HG03378 (cell line): ENCODE measurements at regions not wholly inside any gene's neighbourhood (a gene's known extent, or its start where the extent isn't known, plus 50 kb on each side); places are given as distances from the start of the nearest gene placed in this dataset.
"Not testable (repeated sequence)": the region's sequence is repeated elsewhere in the genome, so short reads cannot be mapped to it uniquely, and the experiment has no call there.

Source experiments
- ATAC-seq: cut with Tn5 transposase; IDR thresholded peaks from one replicate; pipeline ENCODE4 v1.9.1; 2021; ENCODE audit warnings: mild to moderate bottlenecking, moderate library complexity; ENCODE audit not compliant: unreplicated experiment

- ATAC-seq = no peak
Measured at GRCh38 chr5:75951158-75951557, 132.0 kb upstream of the SV2C start.

- no peak for ATAC-seq
Measured at GRCh38 chr5:75948438-75948837, 134.7 kb upstream of the SV2C start.

DNA sequence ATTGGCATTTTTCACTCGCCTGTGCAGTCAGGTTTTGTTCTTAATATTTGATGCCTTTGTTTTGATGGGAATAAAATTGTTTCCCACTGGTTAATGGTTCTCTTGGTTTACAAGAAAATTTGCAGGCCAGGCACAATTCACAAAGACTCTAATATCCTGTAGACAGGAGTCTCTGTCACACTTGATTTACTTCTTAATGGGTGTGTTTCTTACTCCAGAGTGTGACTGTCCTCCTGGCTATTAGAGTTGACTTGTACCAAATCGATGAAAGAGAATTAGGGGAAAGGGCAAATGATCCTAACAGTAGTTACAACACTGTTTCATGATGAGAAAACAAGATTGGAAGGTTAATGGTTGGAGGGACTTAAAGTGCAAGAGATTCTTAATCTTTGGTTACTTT, 142.8 kb upstream of the SV2C start:
- ATAC-seq = no peak

DNA sequence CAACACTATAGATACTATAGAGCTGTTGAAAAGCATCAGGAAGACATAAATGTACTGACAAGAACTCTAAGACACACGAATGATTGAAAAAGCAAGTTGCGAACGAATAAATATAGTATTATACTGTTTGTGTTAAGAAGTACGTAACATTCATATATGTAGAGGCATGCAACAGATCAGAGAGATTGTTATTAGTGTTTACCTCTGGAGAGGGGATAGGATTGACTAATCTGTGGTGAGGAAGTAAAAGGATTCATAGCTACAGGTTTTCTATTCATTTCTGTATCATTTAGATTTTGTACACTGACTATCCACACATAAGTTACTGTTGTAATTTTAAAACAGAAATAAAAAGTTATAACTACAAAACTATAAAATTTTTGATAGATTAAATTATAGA, 147.6 kb upstream of the SV2C start:
- ATAC-seq = no peak

DNA sequence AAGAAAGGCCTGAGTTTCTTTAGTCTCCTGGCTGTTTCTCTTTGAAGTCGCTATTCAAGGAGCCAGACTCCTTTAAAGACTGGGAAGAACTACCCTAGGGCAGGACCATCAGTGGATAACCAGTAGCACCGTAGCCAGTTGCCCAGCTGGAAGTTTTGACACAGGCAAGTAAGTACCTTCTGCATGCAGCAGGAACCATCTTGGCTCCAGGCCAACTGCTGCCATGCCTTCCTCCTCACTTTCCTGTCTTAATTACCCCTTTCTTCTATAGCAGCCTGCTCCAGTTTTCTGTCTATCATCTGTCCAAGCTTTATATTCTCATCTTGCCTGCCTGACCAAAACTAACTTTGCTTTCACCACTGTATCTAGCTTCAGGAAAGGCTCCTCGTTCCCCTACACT, 149.7 kb upstream of the SV2C start:
- no peak for ATAC-seq

DNA sequence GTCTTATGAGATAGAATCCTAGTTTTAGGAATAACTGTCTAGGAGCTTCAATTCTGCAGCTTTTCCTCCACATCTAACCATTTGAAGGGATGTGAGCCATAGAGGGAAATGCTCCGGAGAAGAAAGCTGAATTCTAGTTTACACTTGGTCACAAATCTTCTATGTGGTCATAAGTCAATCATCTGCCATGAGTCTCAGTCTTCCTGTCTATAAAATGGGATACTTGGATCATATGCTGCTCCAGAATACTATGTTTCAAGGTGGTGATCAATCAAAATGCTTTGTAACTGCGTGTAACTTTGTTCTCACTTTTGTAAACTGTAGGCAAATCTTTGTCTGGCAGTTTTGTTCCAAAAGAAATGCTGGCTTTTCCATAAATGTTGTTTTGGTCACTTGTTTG, 152.0 kb upstream of the SV2C start:
- ATAC-seq = no peak

DNA sequence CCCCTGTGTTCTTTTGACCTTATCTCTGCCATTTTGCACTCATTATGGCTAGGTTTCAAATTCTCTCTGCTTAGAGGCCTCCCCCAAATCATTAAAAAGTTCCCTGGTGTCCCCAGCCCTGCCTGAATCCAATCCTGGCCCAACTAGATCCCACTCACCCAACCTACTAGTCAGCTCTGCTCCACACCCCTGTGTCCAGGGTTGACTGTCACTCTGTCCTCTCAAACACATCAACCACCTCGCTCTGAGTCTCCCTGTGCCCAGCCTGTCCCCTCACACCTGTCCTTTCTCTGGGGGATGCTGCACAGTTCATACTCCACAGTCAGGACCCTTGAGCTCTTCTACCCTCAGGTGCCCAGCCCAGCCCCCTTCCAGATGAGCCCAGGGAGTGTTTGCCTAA, 154.2 kb upstream of the SV2C start:
- no peak for ATAC-seq

DNA sequence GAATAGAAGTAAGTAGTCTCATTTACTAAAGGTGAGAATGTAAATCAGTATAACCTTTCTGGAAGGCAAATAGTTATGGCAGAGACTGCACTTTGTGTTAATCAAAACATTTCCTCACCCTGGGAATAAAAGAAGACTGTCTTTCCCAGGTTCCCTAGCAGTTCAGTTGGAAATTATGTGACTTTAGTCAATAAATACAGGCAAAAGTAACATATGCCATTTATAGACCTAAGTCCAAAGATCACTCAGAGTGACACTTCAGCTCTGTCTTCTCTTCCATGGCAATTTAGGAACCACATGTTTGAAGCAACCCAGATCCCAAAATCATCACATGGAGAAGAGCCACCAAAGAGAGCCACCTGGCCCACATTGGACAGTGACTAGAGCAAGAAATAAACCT, 160.7 kb upstream of the SV2C start:
- no peak for ATAC-seq

- no peak for ATAC-seq
Measured at GRCh38 chr5:75921011-75921410, 162.2 kb upstream of the SV2C start.

- ATAC-seq = no peak
Measured at GRCh38 chr5:75916144-75916543, 167.0 kb upstream of the SV2C start.

GRCh38 chr5:75909223-75909622, 174.0 kb upstream of the SV2C start:
- ATAC-seq = no peak

DNA sequence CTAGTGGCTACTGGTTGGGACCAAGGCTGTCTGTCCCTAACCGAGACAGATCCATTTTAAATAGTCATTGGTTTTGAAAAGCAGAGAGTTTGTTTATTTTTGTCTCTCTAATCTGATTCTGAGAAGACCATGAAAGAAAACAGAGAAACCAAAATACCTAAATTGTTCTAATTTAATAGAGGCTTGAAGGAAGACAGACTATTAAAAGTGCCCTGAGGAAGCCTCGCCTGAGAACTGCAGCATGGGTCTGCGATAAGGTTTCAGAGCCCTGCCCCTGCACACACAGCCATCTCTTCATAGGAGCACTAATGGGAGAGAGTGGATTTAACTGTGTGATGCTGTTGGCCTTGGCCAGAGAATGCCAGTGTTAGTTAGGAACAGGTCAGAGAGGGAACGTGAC, 175.5 kb upstream of the SV2C start:
- ATAC-seq = no peak

DNA sequence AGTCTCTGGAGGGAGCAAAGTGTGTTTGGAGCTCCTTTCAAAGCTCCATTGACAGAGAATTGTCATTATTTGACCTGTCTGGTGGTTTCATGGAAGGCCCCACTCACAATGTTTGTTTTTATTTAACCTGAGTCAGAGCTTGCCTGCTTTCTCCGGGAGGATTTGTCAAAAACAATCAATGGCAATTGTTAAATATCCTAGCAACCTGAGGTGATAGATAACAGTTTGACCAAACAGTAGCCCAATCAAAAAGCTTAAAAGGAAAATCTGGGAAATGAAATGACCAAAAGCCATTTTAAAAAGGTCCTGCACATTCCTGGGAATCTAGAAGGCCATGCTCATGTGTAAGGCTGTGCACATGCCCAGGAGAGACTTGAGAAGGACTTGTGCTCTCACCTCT, 177.2 kb upstream of the POC5 start:
- ATAC-seq = no peak

GRCh38 chr5:75891736-75892135, 174.5 kb upstream of the POC5 start:
- no peak for ATAC-seq

DNA sequence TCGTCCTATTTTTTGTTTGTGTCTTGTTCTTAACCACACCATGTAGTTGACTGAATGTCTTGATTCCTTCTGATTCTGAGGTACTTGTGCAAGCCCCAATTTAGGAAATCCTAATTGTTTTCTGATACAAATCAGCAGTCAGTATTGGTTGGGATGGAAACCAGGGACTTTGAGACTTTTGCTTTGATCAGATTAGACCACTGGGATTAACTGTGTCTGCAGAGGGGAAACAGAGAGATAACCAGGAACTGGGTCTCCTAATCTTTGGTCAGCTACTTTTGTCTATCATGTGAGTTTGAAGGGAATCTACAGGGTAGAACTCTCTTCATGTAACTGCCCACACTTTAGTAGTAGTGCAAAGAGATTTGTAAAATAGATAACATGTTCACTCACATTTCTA, 173.8 kb upstream of the POC5 start:
- no peak for ATAC-seq

DNA sequence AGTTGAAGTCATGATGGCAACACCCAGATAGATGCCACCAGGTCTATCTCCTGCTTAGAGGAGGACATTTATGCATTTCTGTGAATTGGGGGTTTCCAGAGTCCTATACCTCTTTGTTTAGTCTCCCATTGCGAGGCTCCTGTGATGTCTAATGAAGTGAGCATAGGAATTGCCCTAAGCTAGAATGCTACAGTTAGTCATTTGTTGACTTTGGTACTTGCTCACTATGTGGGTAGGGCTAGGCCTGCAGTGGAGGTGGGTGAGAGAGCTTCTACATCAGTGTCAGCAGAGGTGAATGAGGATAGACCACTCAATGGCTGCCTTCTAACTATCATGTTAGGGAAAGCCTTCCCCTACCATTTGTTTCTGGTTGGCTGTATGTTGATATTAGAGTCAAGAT, 173.3 kb upstream of the POC5 start:
- ATAC-seq = no peak

DNA sequence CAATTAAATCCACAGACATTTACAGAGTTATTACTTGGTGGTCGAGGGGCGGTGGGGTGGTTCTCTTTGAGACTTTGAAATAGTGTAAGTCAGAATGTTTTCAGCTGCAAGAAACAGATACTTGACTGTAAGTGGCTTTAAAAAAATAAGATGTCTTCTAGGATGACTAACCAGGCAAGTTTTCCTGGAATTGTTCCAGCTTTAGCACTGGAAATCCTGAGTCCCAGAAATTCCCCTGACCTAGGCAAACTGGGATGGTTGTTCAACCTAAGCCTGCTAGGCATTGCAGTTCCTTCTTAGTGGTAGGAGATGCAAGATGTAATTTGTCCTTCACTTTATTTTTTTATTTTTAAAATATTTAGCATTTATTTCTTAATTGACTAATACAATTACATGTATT, 169.5 kb upstream of the POC5 start:
- no peak for ATAC-seq

DNA sequence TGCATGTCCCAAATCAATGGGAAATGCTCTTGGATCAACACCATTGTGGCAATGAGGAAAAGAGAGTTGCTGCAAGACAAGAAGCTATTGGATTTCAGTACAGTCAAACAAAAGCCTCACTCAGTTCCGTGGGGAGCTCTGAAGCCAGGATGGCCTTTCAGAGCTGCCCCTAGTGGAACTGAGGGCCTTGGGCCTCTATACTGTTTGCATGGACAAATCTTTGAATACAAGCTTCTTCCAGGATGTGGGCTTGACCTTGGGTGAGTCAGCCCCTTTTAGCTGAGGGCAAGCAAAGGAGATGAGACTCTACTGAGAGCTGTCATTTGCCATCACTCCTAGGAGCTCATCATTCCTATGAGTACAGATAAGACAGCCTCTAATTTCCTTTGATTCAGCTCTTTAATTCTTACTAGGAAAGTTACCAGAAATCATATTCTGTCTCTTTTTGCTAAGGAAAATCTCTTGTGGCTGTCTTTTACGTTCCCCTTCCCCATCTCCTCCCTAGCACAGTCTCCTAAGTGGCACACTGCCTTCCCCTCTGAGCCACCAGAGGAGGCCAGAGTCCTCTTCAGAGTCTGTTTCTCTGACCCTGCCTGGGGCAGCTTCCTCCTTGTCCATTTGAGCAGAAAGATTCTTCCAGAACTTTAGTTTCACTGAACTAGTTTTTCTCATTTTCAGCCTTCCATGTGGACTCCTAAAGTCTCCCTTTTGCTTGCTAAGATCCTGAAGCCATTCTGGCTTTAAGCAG, 168.8 kb upstream of the POC5 start:
- ATAC-seq = no peak

DNA sequence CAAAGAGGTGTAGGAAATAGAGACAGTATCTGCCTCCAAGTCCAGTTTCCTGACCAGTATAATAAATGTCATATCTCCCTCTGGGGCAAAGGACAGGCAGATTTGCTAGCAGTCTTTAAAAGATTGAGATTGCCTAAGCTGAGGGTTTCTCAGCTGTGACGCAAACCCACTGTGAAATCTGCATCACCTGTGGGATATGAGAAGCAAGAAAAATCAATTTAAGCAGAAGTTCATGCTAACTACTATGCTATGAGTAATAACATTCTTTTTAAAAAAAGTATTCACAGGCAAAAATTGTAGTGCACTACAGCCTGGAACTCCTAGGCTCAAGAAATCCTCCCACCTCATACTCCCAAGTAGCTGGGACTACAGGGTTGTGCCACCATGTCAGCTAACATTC, 168.1 kb upstream of the POC5 start:
- no peak for ATAC-seq

- no peak for ATAC-seq
Measured at GRCh38 chr5:75869891-75870290, 152.7 kb upstream of the POC5 start.

DNA sequence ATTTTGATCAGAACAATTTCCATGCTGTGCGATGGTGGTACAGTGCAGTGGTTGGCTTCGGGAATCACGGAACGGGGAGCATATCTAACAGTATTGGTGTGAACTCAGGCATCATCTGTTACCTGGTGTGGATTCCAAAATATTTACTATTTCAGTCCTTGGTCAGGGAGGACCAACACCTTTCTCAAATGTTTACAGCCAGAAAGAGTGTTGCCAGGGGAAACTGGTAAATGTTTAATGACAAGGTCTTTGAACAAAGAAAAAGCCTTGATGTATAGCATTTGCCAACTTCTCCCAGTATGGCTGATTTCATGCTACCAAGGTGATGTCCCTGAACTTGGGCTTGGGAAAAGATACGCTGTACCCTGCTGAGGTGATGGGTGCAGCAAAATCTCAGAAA, 145.6 kb upstream of the POC5 start:
- no peak for ATAC-seq

DNA sequence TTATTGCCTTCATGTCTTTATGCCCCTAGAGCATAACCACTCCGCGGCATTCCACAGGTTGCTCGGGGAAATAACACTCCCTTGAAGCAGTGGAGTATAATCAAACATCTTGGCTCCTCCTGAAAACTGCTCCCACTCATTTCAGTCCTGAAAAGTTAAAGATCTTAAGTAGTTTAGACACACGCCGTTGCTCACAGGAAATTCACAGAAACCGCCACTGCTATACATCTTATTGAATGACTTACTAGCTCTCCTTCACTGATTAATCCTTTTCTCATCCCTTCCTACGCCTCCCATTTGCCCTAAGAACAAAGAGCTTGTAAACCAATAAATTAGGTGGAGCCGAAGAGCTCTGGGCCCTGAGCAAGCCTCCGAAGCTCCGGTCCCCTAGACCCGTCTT, 142.4 kb upstream of the POC5 start:
- not testable (repeated sequence) for ATAC-seq

GRCh38 chr5:75856056-75856455, 138.8 kb upstream of the POC5 start:
- ATAC-seq = no peak
